HEK293 (cell line): ENCODE measurements at regions not wholly inside any gene's neighbourhood (a gene's known extent, or its start where the extent isn't known, plus 50 kb on each side); places are given as distances from the start of the nearest gene placed in this dataset.

Experiments used
- ZNF670 ChIP-seq: fragments of 450-650 bp; formaldehyde crosslinking; IDR thresholded peaks from 2 replicates; pipeline ENCODE4 v1.5.1; 2016; ENCODE audit warnings: missing biosample characterization, missing genetic modification characterization, low read depth
- TF ChIP-seq, protein P1 (sequence below): fragments of 450-650 bp; formaldehyde crosslinking; IDR thresholded peaks from 2 replicates; pipeline ENCODE4 v1.5.1; 2016; ENCODE audit warnings: missing biosample characterization, missing genetic modification characterization

- no peak for TF ChIP-seq ZNF670 (tag by site-specific recombination)
- TF ChIP-seq, protein P1, sequence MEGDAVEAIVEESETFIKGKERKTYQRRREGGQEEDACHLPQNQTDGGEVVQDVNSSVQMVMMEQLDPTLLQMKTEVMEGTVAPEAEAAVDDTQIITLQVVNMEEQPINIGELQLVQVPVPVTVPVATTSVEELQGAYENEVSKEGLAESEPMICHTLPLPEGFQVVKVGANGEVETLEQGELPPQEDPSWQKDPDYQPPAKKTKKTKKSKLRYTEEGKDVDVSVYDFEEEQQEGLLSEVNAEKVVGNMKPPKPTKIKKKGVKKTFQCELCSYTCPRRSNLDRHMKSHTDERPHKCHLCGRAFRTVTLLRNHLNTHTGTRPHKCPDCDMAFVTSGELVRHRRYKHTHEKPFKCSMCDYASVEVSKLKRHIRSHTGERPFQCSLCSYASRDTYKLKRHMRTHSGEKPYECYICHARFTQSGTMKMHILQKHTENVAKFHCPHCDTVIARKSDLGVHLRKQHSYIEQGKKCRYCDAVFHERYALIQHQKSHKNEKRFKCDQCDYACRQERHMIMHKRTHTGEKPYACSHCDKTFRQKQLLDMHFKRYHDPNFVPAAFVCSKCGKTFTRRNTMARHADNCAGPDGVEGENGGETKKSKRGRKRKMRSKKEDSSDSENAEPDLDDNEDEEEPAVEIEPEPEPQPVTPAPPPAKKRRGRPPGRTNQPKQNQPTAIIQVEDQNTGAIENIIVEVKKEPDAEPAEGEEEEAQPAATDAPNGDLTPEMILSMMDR (tag by site-specific recombination), result no peak
Measured at GRCh38 chr17:34117332-34117731, 137.8 kb upstream of the CCL2 start.
